DMS153 treated with DMSO at 0.1 percent for 48 hours (cell line): ENCODE measurements at regions not wholly inside any gene's neighbourhood (a gene's known extent, or its start where the extent isn't known, plus 50 kb on each side); places are given as distances from the start of the nearest gene placed in this dataset.
"Not testable (repeated sequence)": the region's sequence is repeated elsewhere in the genome, so short reads cannot be mapped to it uniquely, and the experiment has no call there.

Experiments
- DNase-seq: peaks from one replicate; lab custom pipeline; 2025; ENCODE audit not compliant: unreplicated experiment; lab: John Stamatoyannopoulos, UW

GRCh38 chr1:81547261-81547911, 253.3 kb upstream of the ADGRL2 start:
- DNase-seq, result no peak

- DNase-seq, result no peak
These were observed 255.0 kb upstream of the ADGRL2 start for GRCh38 chr1:81545734-81546133.

- DNase-seq, result no peak
These were observed 257.0 kb upstream of the ADGRL2 start for GRCh38 chr1:81543764-81544163.

GRCh38 chr1:81542196-81542595, 258.5 kb upstream of the ADGRL2 start:
- DNase-seq, result no peak

- no peak for DNase-seq
These were observed 260.5 kb upstream of the ADGRL2 start for GRCh38 chr1:81540216-81540615.

GRCh38 chr1:81529014-81529413, 271.7 kb upstream of the ADGRL2 start:
- DNase-seq, result no peak

GRCh38 chr1:81525085-81525484, 275.6 kb upstream of the ADGRL2 start:
- DNase-seq, result no peak

- DNase-seq, result no peak
These were observed 280.7 kb upstream of the ADGRL2 start for GRCh38 chr1:81519987-81520386.

GRCh38 chr1:81517987-81518386, 282.7 kb upstream of the ADGRL2 start:
- peak; percentile 70 for DNase-seq

GRCh38 chr1:81513796-81514354, 286.9 kb upstream of the ADGRL2 start:
- DNase-seq, result no peak

- no peak for DNase-seq
These were observed 288.3 kb upstream of the ADGRL2 start for GRCh38 chr1:81512252-81513003.

- DNase-seq, result no peak
These were observed 289.5 kb upstream of the ADGRL2 start for GRCh38 chr1:81511281-81511680.

GRCh38 chr1:81510701-81511100, 290.0 kb upstream of the ADGRL2 start:
- no peak for DNase-seq

- DNase-seq, result no peak
These were observed 291.1 kb upstream of the ADGRL2 start for GRCh38 chr1:81509594-81509993.

- no peak for DNase-seq
These were observed 294.0 kb upstream of the ADGRL2 start for GRCh38 chr1:81506699-81507098.

- no peak for DNase-seq
These were observed 294.9 kb upstream of the ADGRL2 start for GRCh38 chr1:81505831-81506230.

- not testable (repeated sequence) for DNase-seq
These were observed 295.9 kb upstream of the ADGRL2 start for GRCh38 chr1:81504820-81505219.

- DNase-seq, result not testable (repeated sequence)
These were observed 298.0 kb upstream of the ADGRL2 start for GRCh38 chr1:81502705-81503104.

- not testable (repeated sequence) for DNase-seq
These were observed 299.2 kb upstream of the ADGRL2 start for GRCh38 chr1:81501485-81501884.

- DNase-seq, result no peak
These were observed 301.2 kb upstream of the ADGRL2 start for GRCh38 chr1:81499487-81499886.

- DNase-seq, result no peak
These were observed 302.0 kb upstream of the ADGRL2 start for GRCh38 chr1:81498471-81499462.
